Endothelial cell of umbilical vein (primary cell): ENCODE measurements at regions not wholly inside any gene's neighbourhood (a gene's known extent, or its start where the extent isn't known, plus 50 kb on each side); places are given as distances from the start of the nearest gene placed in this dataset.

Source experiments
- EZH2 ChIP-seq: IDR thresholded peaks from 2 replicates; pipeline ENCODE4 v1.6.1; 2012; ENCODE audit warnings: borderline replicate concordance, low read depth, mild to moderate bottlenecking, moderate library complexity, low read length, inconsistent platforms; ENCODE audit not compliant: severe bottlenecking
- FOS ChIP-seq: IDR thresholded peaks from 2 replicates; pipeline ENCODE4 v1.6.1; 2011; ENCODE audit warnings: mild to moderate bottlenecking, low read length, moderate library complexity, borderline replicate concordance; ENCODE audit not compliant: insufficient read depth
- JUN ChIP-seq: IDR thresholded peaks from 2 replicates; pipeline ENCODE4 v1.6.1; 2011; ENCODE audit warnings: borderline replicate concordance, low read depth; ENCODE audit not compliant: insufficient read length, insufficient read depth
- MYC ChIP-seq: IDR thresholded peaks from one replicate; pipeline ENCODE4 v1.6.1; 2011; ENCODE audit warnings: mild to moderate bottlenecking, low read depth, low read length
- POLR2A ChIP-seq: IDR thresholded peaks from 2 replicates; pipeline ENCODE4 v1.6.1; 2012; ENCODE audit warnings: low read depth, mild to moderate bottlenecking, control low read depth, low read length
- POLR2AphosphoS5 ChIP-seq: IDR thresholded peaks from 2 replicates; pipeline ENCODE4 v1.6.1; 2012; ENCODE audit warnings: low read depth, mild to moderate bottlenecking, control low read depth, low read length, moderate library complexity; ENCODE audit not compliant: insufficient read depth
- TF ChIP-seq, protein P1 (sequence below), 2 donors: IDR thresholded peaks; 1 replicate in 1 of 2; 2 replicates in 1 of 2; pipeline ENCODE4 v1.5.1; 2011; ENCODE audit warnings: low read length in 2 of 2, mild to moderate bottlenecking in 2 of 2, moderate library complexity in 2 of 2, control low read depth in 1 of 2, inconsistent platforms in 1 of 2, low read depth in 1 of 2; ENCODE audit not compliant: insufficient read depth in 1 of 2; ENCODE audit errors: extremely low read depth in 1 of 2
- TF ChIP-seq, protein P2 (sequence below): IDR thresholded peaks from 2 replicates; pipeline ENCODE4 v1.6.1; 2011; ENCODE audit not compliant: insufficient read depth, insufficient read length

GRCh38 chr3:94372026-94372425 lies 309.2 kb downstream of the NSUN3 start:
- TF ChIP-seq, protein P1, sequence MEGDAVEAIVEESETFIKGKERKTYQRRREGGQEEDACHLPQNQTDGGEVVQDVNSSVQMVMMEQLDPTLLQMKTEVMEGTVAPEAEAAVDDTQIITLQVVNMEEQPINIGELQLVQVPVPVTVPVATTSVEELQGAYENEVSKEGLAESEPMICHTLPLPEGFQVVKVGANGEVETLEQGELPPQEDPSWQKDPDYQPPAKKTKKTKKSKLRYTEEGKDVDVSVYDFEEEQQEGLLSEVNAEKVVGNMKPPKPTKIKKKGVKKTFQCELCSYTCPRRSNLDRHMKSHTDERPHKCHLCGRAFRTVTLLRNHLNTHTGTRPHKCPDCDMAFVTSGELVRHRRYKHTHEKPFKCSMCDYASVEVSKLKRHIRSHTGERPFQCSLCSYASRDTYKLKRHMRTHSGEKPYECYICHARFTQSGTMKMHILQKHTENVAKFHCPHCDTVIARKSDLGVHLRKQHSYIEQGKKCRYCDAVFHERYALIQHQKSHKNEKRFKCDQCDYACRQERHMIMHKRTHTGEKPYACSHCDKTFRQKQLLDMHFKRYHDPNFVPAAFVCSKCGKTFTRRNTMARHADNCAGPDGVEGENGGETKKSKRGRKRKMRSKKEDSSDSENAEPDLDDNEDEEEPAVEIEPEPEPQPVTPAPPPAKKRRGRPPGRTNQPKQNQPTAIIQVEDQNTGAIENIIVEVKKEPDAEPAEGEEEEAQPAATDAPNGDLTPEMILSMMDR (IDR thresholded peaks at IDR 0.05; ENCODE audit: extremely low read depth in 1 of 2, insufficient read depth in 1 of 2, low read depth in 1 of 2, low read length in 2 of 2) = no peak
- no peak for TF ChIP-seq EZH2
- no peak for TF ChIP-seq POLR2A
- no peak for TF ChIP-seq POLR2AphosphoS5
- TF ChIP-seq MYC = no peak
- TF ChIP-seq, protein P2, sequence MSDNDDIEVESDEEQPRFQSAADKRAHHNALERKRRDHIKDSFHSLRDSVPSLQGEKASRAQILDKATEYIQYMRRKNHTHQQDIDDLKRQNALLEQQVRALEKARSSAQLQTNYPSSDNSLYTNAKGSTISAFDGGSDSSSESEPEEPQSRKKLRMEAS = no peak
- TF ChIP-seq JUN = no peak
- TF ChIP-seq FOS = no peak
